Epithelial cell of proximal tubule (primary cell): ENCODE measurements at regions not wholly inside any gene's neighbourhood (a gene's known extent, or its start where the extent isn't known, plus 50 kb on each side); places are given as distances from the start of the nearest gene placed in this dataset.

Experiments
- DNase-seq: peaks from one replicate; pipeline ENCODE4 v3.0.0-alpha.2; 2011; ENCODE audit warnings: low read depth
- H3K4me3 ChIP-seq: 2 replicates; pipeline ENCODE4 v1.5.1; 2011; ENCODE audit warnings: low read depth, mild to moderate bottlenecking, low read length
- CTCF ChIP-seq: conservative IDR thresholded peaks from 2 replicates; pipeline ENCODE4 v1.5.1; 2012; ENCODE audit warnings: low read depth, mild to moderate bottlenecking, low read length

- DNase-seq, result no peak
- no peak overlapping the region for H3K4me3 ChIP-seq
- TF ChIP-seq CTCF, result no peak
Observed at GRCh38 chr3:82816086-82816485, 1054.6 kb upstream of the GBE1 start.

- no peak for TF ChIP-seq CTCF
- DNase-seq, result no peak
- no peak overlapping the region for H3K4me3 ChIP-seq
Observed at GRCh38 chr3:82815417-82816058, 1054.1 kb upstream of the GBE1 start.

- no peak for TF ChIP-seq CTCF
- no peak overlapping the region for H3K4me3 ChIP-seq
- no peak for DNase-seq
Observed at GRCh38 chr3:82814660-82815059, 1053.2 kb upstream of the GBE1 start.

GRCh38 chr3:82807781-82808180 is 1046.3 kb upstream of the GBE1 start:
- DNase-seq, result no peak
- no peak for TF ChIP-seq CTCF
- no peak overlapping the region for H3K4me3 ChIP-seq

- DNase-seq, result no peak
- no peak for TF ChIP-seq CTCF
- no peak overlapping the region for H3K4me3 ChIP-seq
Observed at GRCh38 chr3:82802501-82802900, 1041.1 kb upstream of the GBE1 start.

GRCh38 chr3:82800248-82800647 is 1038.8 kb upstream of the GBE1 start:
- no peak for TF ChIP-seq CTCF
- no peak for DNase-seq
- no peak overlapping the region for H3K4me3 ChIP-seq

- TF ChIP-seq CTCF, result no peak
- H3K4me3 ChIP-seq, result no peak overlapping the region
- DNase-seq, result no peak
Observed at GRCh38 chr3:82796765-82797164, 1035.3 kb upstream of the GBE1 start.
